CD4-positive, alpha-beta memory T cell (primary cell): ENCODE measurements at regions not wholly inside any gene's neighbourhood (a gene's known extent, or its start where the extent isn't known, plus 50 kb on each side); places are given as distances from the start of the nearest gene placed in this dataset.
"Not testable (repeated sequence)": the region's sequence is repeated elsewhere in the genome, so short reads cannot be mapped to it uniquely, and the experiment has no call there.

Experiments
- CTCF ChIA-PET: fragments of 350-600 bp; sonication (Branson Sonifier 250); formaldehyde crosslinking; loops from one replicate; lab custom pipeline; 2021; ENCODE audit warnings: inconsistent platforms; ENCODE audit not compliant: partially characterized antibody; lab: Charles Lee
- POLR2A ChIA-PET: fragments of 350-600 bp; sonication (Branson Sonifier 250); formaldehyde crosslinking; loops from one replicate; lab custom pipeline; 2021; ENCODE audit not compliant: partially characterized antibody; lab: Charles Lee
- DNase-seq, 5 donors: peaks; one replicate each; pipeline versions ENCODE4 v3.0.0 to v3.0.0-alpha.2; 2020 to 2022; ENCODE audit warnings: mixed read lengths in 1 of 5
- H3K27ac ChIP-seq: one replicate; pipeline ENCODE4 v1.7.0; 2013; ENCODE audit warnings: low read depth, low read length
- H3K27me3 ChIP-seq: 2 replicates; pipeline ENCODE4 v1.7.0; 2013; ENCODE audit warnings: mild to moderate bottlenecking, low read length, moderate library complexity; ENCODE audit not compliant: insufficient read depth
- H3K36me3 ChIP-seq: 2 replicates; pipeline ENCODE4 v1.7.0; 2013; ENCODE audit warnings: mild to moderate bottlenecking, low read length, moderate library complexity; ENCODE audit not compliant: insufficient read depth
- H3K4me1 ChIP-seq: 2 replicates; pipeline ENCODE4 v1.7.0; 2013; ENCODE audit warnings: mild to moderate bottlenecking, low read length, moderate library complexity; ENCODE audit not compliant: insufficient read depth
- H3K4me3 ChIP-seq, 2 donors: one replicate each; pipeline ENCODE4 v1.7.0; 2013; ENCODE audit warnings: low read length in 2 of 2, mild to moderate bottlenecking in 1 of 2
- H3K9me3 ChIP-seq, 2 donors: one replicate each; pipeline ENCODE4 v1.7.0; 2013; ENCODE audit warnings: low read length in 2 of 2, control low read depth in 1 of 2; ENCODE audit not compliant: control insufficient read depth in 1 of 2
- H3K27ac Mint-ChIP-seq, 7 donors: one replicate each; pipeline ENCODE4 v1.8.0; 2020 to 2021; ENCODE audit warnings: mixed read lengths in 7 of 7, mild to moderate bottlenecking in 6 of 7, inconsistent platforms in 3 of 7, moderate library complexity in 3 of 7
- H3K27me3 Mint-ChIP-seq, 2 donors: one replicate each; pipeline ENCODE4 v1.8.0; 2020 to 2021; ENCODE audit warnings: mixed read lengths in 2 of 2
- H3K36me3 Mint-ChIP-seq, 2 donors: one replicate each; pipeline ENCODE4 v1.8.0; 2020 to 2021; ENCODE audit warnings: mixed read lengths in 2 of 2, inconsistent platforms in 1 of 2, mild to moderate bottlenecking in 1 of 2
- H3K4me1 Mint-ChIP-seq, 4 donors: one replicate each; pipeline ENCODE4 v1.8.0; 2020 to 2021; ENCODE audit warnings: mixed read lengths in 4 of 4, mild to moderate bottlenecking in 1 of 4
- H3K4me3 Mint-ChIP-seq, 8 donors: one replicate each; pipeline ENCODE4 v1.8.0; 2020 to 2021; ENCODE audit warnings: mixed read lengths in 8 of 8, mild to moderate bottlenecking in 7 of 8, moderate library complexity in 6 of 8, inconsistent platforms in 3 of 8
- H3K9me3 Mint-ChIP-seq, 8 donors: one replicate each; pipeline ENCODE4 v1.8.0; 2020 to 2021; ENCODE audit warnings: mixed read lengths in 8 of 8, mild to moderate bottlenecking in 5 of 8, inconsistent platforms in 3 of 8, moderate library complexity in 1 of 8
- intact Hi-C: fragments of 100-400 bp; cut with micrococcal nuclease; formaldehyde crosslinking; loops from one replicate; pipeline ENCODE4 v1.15.1; 2023

GRCh38 chr20:6698723-6699122 lies 68.8 kb upstream of the BMP2 start:
- ChIA-PET POLR2A (no interaction called here), CTCF (no interaction called here)
- H3K4me3 ChIP-seq, result no peak overlapping the region
- Mint-ChIP-seq H3K4me1 (no peaks in the 10 kb centered on the region), H3K4me3 (no peak overlapping the region), H3K27me3 (no peaks in the 10 kb centered on the region), H3K9me3 (peaks cover 0 to 25% (median 6%) of the 10 kb centered on the region in 8 donors), H3K36me3 (no peaks in the 10 kb centered on the region), H3K27ac (no peak overlapping the region)
- no peak overlapping the region for H3K27ac ChIP-seq
- no peaks in the 10 kb centered on the region for H3K4me1 ChIP-seq
- H3K36me3 ChIP-seq, result no peaks in the 10 kb centered on the region
- H3K9me3 ChIP-seq, result no peaks in the 10 kb centered on the region
- no peak for DNase-seq
- intact Hi-C loops, result no loop called here
- no peaks in the 10 kb centered on the region for H3K27me3 ChIP-seq

- Mint-ChIP-seq H3K27ac (no peak overlapping the region), H3K9me3 (peaks cover 0 to 26% (median 6%) of the 10 kb centered on the region in 8 donors), H3K4me1 (no peaks in the 10 kb centered on the region), H3K36me3 (no peaks in the 10 kb centered on the region), H3K27me3 (no peaks in the 10 kb centered on the region), H3K4me3 (no peak overlapping the region)
- POLR2A ChIA-PET, result no interaction called here
- Histone ChIP-seq H3K27ac (no peak overlapping the region), H3K27me3 (no peaks in the 10 kb centered on the region), H3K4me1 (no peaks in the 10 kb centered on the region), H3K36me3 (no peaks in the 10 kb centered on the region), H3K9me3 (no peaks in the 10 kb centered on the region), H3K4me3 (no peak overlapping the region)
- CTCF ChIA-PET, result no interaction called here
- intact Hi-C loops, result no loop called here
- no peak for DNase-seq
These were observed 69.4 kb upstream of the BMP2 start for GRCh38 chr20:6698056-6698455.

DNA sequence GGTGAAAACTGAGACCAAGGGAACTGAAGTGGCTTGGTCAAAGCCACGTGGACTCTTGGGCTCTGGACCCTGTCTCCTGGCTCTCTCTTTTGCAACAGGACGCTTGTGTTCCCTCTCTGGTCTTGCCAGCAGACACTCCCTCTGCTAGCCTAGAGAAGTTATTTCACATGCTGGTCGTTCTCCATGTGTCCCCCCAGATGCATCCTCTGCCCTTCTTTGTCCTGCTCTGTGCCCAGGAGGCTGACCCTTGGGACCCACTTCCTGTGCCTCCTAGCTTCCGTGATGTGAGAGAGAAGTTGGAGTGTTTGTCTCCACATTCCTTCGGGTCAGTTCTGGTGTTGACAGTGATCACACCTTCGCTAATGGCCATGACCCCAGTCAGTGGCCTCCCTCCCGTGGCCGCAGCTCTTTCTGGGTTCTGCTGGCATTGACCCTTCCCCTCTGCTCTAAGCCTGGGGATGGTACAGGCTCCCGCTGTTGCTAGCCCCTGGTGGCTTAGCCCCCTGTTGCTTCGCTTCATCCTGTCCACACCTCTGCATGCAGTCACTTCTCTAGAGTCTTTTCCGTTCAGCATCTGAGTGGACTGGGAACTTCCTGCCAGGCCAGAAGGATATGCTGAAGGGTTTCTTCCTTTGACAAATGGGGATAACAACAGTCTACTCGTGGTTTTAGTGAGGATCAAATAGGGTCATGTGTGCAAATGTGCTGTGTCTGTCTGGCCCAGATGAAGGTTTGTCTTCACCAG lies 70.1 kb upstream of the BMP2 start:
- Histone ChIP-seq H3K27me3 (no peaks in the 10 kb centered on the region), H3K4me1 (no peaks in the 10 kb centered on the region), H3K36me3 (no peaks in the 10 kb centered on the region), H3K27ac (no peak overlapping the region), H3K4me3 (no peak overlapping the region), H3K9me3 (no peaks in the 10 kb centered on the region)
- H3K9me3 Mint-ChIP-seq, result peaks cover 0 to 26% (median 6%) of the 10 kb centered on the region in 8 donors
- H3K4me1 Mint-ChIP-seq, result no peaks in the 10 kb centered on the region
- DNase-seq, result no peak
- no peaks in the 10 kb centered on the region for H3K36me3 Mint-ChIP-seq
- H3K27me3 Mint-ChIP-seq, result no peaks in the 10 kb centered on the region
- intact Hi-C loops, result no loop called here
- CTCF ChIA-PET, result no interaction called here
- POLR2A ChIA-PET, result no interaction called here
- H3K27ac Mint-ChIP-seq, result no peak overlapping the region
- H3K4me3 Mint-ChIP-seq, result no peak overlapping the region

- H3K4me1 ChIP-seq, result no peaks in the 10 kb centered on the region
- H3K36me3 ChIP-seq, result no peaks in the 10 kb centered on the region
- no peaks in the 10 kb centered on the region for H3K9me3 ChIP-seq
- CTCF ChIA-PET, result no interaction called here
- DNase-seq, result no peak
- H3K4me3 Mint-ChIP-seq, result no peak overlapping the region
- POLR2A ChIA-PET, result no interaction called here
- intact Hi-C loops, result no loop called here
- H3K4me1 Mint-ChIP-seq, result no peaks in the 10 kb centered on the region
- peaks cover 0 to 27% (median 6%) of the 10 kb centered on the region in 8 donors for H3K9me3 Mint-ChIP-seq
- no peak overlapping the region for H3K4me3 ChIP-seq
- no peaks in the 10 kb centered on the region for H3K27me3 ChIP-seq
- H3K27me3 Mint-ChIP-seq, result no peaks in the 10 kb centered on the region
- H3K27ac Mint-ChIP-seq, result no peak overlapping the region
- H3K36me3 Mint-ChIP-seq, result no peaks in the 10 kb centered on the region
- H3K27ac ChIP-seq, result no peak overlapping the region
These were observed 71.5 kb upstream of the BMP2 start for GRCh38 chr20:6696001-6696400.

- H3K27ac ChIP-seq, H3K4me1 ChIP-seq, H3K27me3 ChIP-seq, H3K36me3 ChIP-seq, H3K9me3 ChIP-seq, H3K27me3 Mint-ChIP-seq, POLR2A ChIA-PET, CTCF ChIA-PET, H3K4me3 ChIP-seq, H3K27ac Mint-ChIP-seq, H3K4me3 Mint-ChIP-seq, intact Hi-C loops, DNase-seq, H3K4me1 Mint-ChIP-seq, H3K36me3 Mint-ChIP-seq: not testable (repeated sequence)
- H3K9me3 Mint-ChIP-seq, result peaks cover 2 to 30% (median 7%) of the 10 kb centered on the region in 8 donors
These were observed 73.7 kb upstream of the BMP2 start for GRCh38 chr20:6693808-6694198.

DNA sequence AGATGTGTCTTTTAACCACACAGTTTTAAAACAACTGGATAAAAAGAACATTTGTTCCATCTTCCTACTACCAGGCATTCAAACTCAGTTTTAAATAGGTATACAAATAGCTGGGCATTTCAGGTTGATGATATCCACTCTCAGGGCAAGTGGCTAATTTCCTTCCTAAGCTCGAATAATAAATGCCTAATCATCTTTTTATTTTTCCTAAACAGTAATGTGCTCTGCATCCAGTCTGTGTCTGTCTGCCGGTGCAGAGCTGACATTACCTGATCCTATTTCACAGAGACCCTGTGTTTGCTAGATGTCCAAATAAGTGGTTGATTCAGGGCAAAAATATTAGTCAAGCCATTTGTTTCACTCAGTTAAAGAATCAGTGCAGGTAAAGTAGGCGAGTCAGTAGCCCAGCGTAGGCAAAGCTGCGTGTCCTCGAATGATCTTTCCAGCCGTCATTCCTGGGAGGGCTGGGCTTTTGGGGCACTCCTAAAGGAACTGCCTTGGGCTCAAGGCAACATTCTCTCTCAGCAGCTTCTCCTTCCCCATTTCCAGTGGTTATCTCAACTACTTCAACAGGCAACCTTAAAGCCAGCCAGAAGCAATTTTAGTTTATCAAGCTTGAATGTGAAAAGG lies 74.2 kb upstream of the BMP2 start:
- Histone ChIP-seq H3K4me1 (no peaks in the 10 kb centered on the region), H3K4me3 (no peak overlapping the region), H3K27me3 (no peaks in the 10 kb centered on the region), H3K27ac (no peak overlapping the region), H3K9me3 (no peaks in the 10 kb centered on the region), H3K36me3 (no peaks in the 10 kb centered on the region)
- CTCF ChIA-PET, result no interaction called here
- no peak overlapping the region for H3K27ac Mint-ChIP-seq
- no peaks in the 10 kb centered on the region for H3K27me3 Mint-ChIP-seq
- intact Hi-C loops, result no loop called here
- H3K9me3 Mint-ChIP-seq, result peaks cover 3 to 28% (median 7%) of the 10 kb centered on the region in 8 donors
- POLR2A ChIA-PET, result no interaction called here
- H3K4me3 Mint-ChIP-seq, result no peak overlapping the region
- H3K4me1 Mint-ChIP-seq, result no peaks in the 10 kb centered on the region
- H3K36me3 Mint-ChIP-seq, result no peaks in the 10 kb centered on the region
- DNase-seq, result no peak

- no peak overlapping the region for H3K4me3 Mint-ChIP-seq
- no peak overlapping the region for H3K27ac ChIP-seq
- H3K36me3 ChIP-seq, result no peaks in the 10 kb centered on the region
- intact Hi-C loops, result no loop called here
- no peaks in the 10 kb centered on the region for H3K27me3 Mint-ChIP-seq
- H3K4me1 Mint-ChIP-seq, result no peaks in the 10 kb centered on the region
- H3K9me3 Mint-ChIP-seq, result peaks cover 1 to 24% (median 8%) of the 10 kb centered on the region in 8 donors
- H3K4me1 ChIP-seq, result no peaks in the 10 kb centered on the region
- no peak for DNase-seq
- H3K4me3 ChIP-seq, result no peak overlapping the region
- H3K9me3 ChIP-seq, result no peaks in the 10 kb centered on the region
- no peaks in the 10 kb centered on the region for H3K27me3 ChIP-seq
- CTCF ChIA-PET, result no interaction called here
- no peak overlapping the region for H3K27ac Mint-ChIP-seq
- no peaks in the 10 kb centered on the region for H3K36me3 Mint-ChIP-seq
- POLR2A ChIA-PET, result no interaction called here
These were observed 74.8 kb upstream of the BMP2 start for GRCh38 chr20:6692566-6693173.
